NT2/D1 (cell line): ENCODE measurements at regions not wholly inside any gene's neighbourhood (a gene's known extent, or its start where the extent isn't known, plus 50 kb on each side); places are given as distances from the start of the nearest gene placed in this dataset.

Experiments used
- SUZ12 ChIP-seq: IDR thresholded peaks from 2 replicates; pipeline ENCODE4 v1.6.1; 2011; ENCODE audit not compliant: insufficient read length, insufficient read depth; ENCODE audit errors: extremely low read depth
- YY1 ChIP-seq: IDR thresholded peaks from 2 replicates; pipeline ENCODE4 v1.6.1; 2011; ENCODE audit not compliant: insufficient read length, insufficient read depth

DNA sequence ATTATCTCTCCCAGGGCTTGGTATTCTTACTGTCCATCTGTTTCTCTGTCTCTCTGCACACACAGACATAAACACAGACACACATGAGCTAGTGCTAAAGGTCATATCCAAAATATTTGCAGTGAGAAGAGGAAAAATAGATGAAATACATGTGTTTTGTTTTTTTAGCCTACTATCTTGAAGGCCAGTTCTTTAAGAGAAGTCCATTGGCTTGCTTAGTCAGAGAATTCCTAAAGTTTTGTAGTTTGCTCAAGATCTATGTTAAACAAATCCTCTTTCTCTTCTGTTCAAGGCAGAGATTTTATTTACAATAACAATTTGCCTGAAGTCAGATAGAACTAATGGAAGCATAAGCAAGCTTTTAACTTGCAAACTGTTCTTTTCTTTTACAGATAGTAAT, 120.0 kb upstream of the AKIRIN2 start:
- no peak for TF ChIP-seq YY1
- no peak for TF ChIP-seq SUZ12
